SU-DHL-6 (cell line): ENCODE measurements at regions not wholly inside any gene's neighbourhood (a gene's known extent, or its start where the extent isn't known, plus 50 kb on each side); places are given as distances from the start of the nearest gene placed in this dataset.

Experiments
- H2AFZ ChIP-seq: fragments of 200-600 bp; sonication (generic); 2 replicates; pipeline ENCODE4 v1.6.1; 2014; ENCODE audit warnings: low read depth, mild to moderate bottlenecking, moderate library complexity, mixed read lengths, antibody characterized with exemption, low read length; ENCODE audit not compliant: severe bottlenecking
- H3F3A ChIP-seq: fragments of 200-600 bp; shearing (Covaris generic); 2 replicates; pipeline ENCODE4 v1.6.0; 2016; ENCODE audit warnings: antibody characterized with exemption, mild to moderate bottlenecking; ENCODE audit not compliant: insufficient read depth
- H3K27ac ChIP-seq: fragments of 200-600 bp; sonication (generic); 2 replicates; pipeline ENCODE4 v1.5.1; 2016; ENCODE audit warnings: low read depth, mild to moderate bottlenecking, low read length, moderate library complexity, mixed read lengths
- H3K27me3 ChIP-seq: fragments of 200-600 bp; sonication (generic), shearing (Covaris generic); 2 replicates; pipeline ENCODE4 v1.6.0; 2014; ENCODE audit warnings: mild to moderate bottlenecking, low read length
- H3K36me3 ChIP-seq: fragments of 200-600 bp; sonication (generic); 2 replicates; pipeline ENCODE4 v1.6.1; 2014; ENCODE audit warnings: mild to moderate bottlenecking, low read length, mixed read lengths
- H3K4me2 ChIP-seq: fragments of 300-600, 200-600 bp; shearing (Covaris generic), sonication (generic); 2 replicates; pipeline ENCODE4 v1.6.0; 2014; ENCODE audit warnings: low read length, low read depth, mild to moderate bottlenecking; ENCODE audit not compliant: poor library complexity, severe bottlenecking
- H3K4me3 ChIP-seq: fragments of 200-600 bp; sonication (generic); 2 replicates; pipeline ENCODE4 v1.5.1; 2014; ENCODE audit warnings: antibody characterized with exemption, low read length, mild to moderate bottlenecking, mixed read lengths; ENCODE audit not compliant: insufficient read depth, poor library complexity, severe bottlenecking
- H3K79me2 ChIP-seq: fragments of 200-600 bp; sonication (generic); 2 replicates; pipeline ENCODE4 v1.6.1; 2014; ENCODE audit warnings: mild to moderate bottlenecking, low read length, moderate library complexity; ENCODE audit not compliant: insufficient read depth
- H3K9ac ChIP-seq: fragments of 200-600 bp; sonication (generic); 2 replicates; pipeline ENCODE4 v1.7.0; 2014; ENCODE audit warnings: mild to moderate bottlenecking, low read length
- H3K9me2 ChIP-seq: fragments of 200-600 bp; sonication (generic); replicated peaks from 2 replicates; pipeline ENCODE4 v1.6.1; 2014; ENCODE audit warnings: low read length; ENCODE audit not compliant: insufficient read depth
- H3K9me3 ChIP-seq: fragments of 200-600 bp; sonication (generic); 2 replicates; pipeline ENCODE4 v1.6.1; 2014; ENCODE audit warnings: low read length, mixed read lengths; ENCODE audit not compliant: insufficient read depth
- H4K20me1 ChIP-seq: fragments of 200-600 bp; sonication (generic); 2 replicates; pipeline ENCODE4 v1.6.1; 2014; ENCODE audit warnings: low read depth, mild to moderate bottlenecking, antibody characterized with exemption, low read length, moderate library complexity, mixed read lengths
- CTCF ChIP-seq: fragments of 200-600 bp; sonication (generic); IDR thresholded peaks from one replicate; pipeline ENCODE4 v1.5.1; 2017; ENCODE audit warnings: antibody characterized with exemption, mild to moderate bottlenecking, low read length, moderate library complexity; ENCODE audit not compliant: insufficient read depth, poor library complexity, severe bottlenecking
- EZH2phosphoT487 ChIP-seq: fragments of 200-600 bp; sonication (generic), shearing (Covaris generic); conservative IDR thresholded peaks from 2 replicates; pipeline ENCODE4 v1.6.1; 2018; ENCODE audit warnings: mild to moderate bottlenecking, antibody characterized with exemption, low read length, moderate library complexity, mixed read lengths

GRCh38 chr7:153021542-153021941, 262.0 kb downstream of the ACTR3B start:
- Histone ChIP-seq H3K27me3 (no peaks in the 10 kb centered on the region), H3K79me2 (no peaks in the 10 kb centered on the region), H3F3A (no peaks in the 10 kb centered on the region), H3K9me2 (no peaks in the 10 kb centered on the region), H2AFZ (no peak overlapping the region), H3K9me3 (no peaks in the 10 kb centered on the region), H3K4me2 (no peak overlapping the region), H3K27ac (no peak overlapping the region), H4K20me1 (no peaks in the 10 kb centered on the region), H3K9ac (no peak overlapping the region), H3K4me3 (no peak overlapping the region), H3K36me3 (no peaks in the 10 kb centered on the region)
- TF ChIP-seq EZH2phosphoT487: no peak
- TF ChIP-seq CTCF: no peak

- Histone ChIP-seq H3K4me2 (no peak overlapping the region), H3K27me3 (no peaks in the 10 kb centered on the region), H2AFZ (no peak overlapping the region), H3K9me3 (no peaks in the 10 kb centered on the region), H3K36me3 (no peaks in the 10 kb centered on the region), H3K79me2 (no peaks in the 10 kb centered on the region), H3K27ac (no peak overlapping the region), H3K4me3 (no peak overlapping the region), H3K9ac (no peak overlapping the region), H4K20me1 (no peaks in the 10 kb centered on the region), H3K9me2 (no peaks in the 10 kb centered on the region), H3F3A (no peaks in the 10 kb centered on the region)
- TF ChIP-seq CTCF (no peak), EZH2phosphoT487 (no peak)
These were observed 263.1 kb downstream of the ACTR3B start for GRCh38 chr7:153022475-153023193.

GRCh38 chr7:153023194-153023592, 263.6 kb downstream of the ACTR3B start:
- H3K9ac ChIP-seq: no peak overlapping the region
- H4K20me1 ChIP-seq: no peaks in the 10 kb centered on the region
- no peaks in the 10 kb centered on the region for H3K9me3 ChIP-seq
- H2AFZ ChIP-seq: no peak overlapping the region
- TF ChIP-seq CTCF (no peak), EZH2phosphoT487 (no peak)
- no peaks in the 10 kb centered on the region for H3K9me2 ChIP-seq
- no peaks in the 10 kb centered on the region for H3K79me2 ChIP-seq
- no peaks in the 10 kb centered on the region for H3K36me3 ChIP-seq
- no peaks in the 10 kb centered on the region for H3F3A ChIP-seq
- no peak overlapping the region for H3K4me2 ChIP-seq
- no peak overlapping the region for H3K4me3 ChIP-seq
- H3K27me3 ChIP-seq: no peaks in the 10 kb centered on the region
- H3K27ac ChIP-seq: no peak overlapping the region
